C4-2B (cell line): ENCODE measurements at regions not wholly inside any gene's neighbourhood (a gene's known extent, or its start where the extent isn't known, plus 50 kb on each side); places are given as distances from the start of the nearest gene placed in this dataset.

Experiments used
- CTCF ChIP-seq: fragments of 450-650 bp; conservative IDR thresholded peaks from 2 replicates; pipeline ENCODE4 v1.5.1; 2017; ENCODE audit warnings: mild to moderate bottlenecking
- ZFX ChIP-seq: fragments of 450-650 bp; IDR thresholded peaks from 2 replicates; pipeline ENCODE4 v1.6.1; 2017

DNA sequence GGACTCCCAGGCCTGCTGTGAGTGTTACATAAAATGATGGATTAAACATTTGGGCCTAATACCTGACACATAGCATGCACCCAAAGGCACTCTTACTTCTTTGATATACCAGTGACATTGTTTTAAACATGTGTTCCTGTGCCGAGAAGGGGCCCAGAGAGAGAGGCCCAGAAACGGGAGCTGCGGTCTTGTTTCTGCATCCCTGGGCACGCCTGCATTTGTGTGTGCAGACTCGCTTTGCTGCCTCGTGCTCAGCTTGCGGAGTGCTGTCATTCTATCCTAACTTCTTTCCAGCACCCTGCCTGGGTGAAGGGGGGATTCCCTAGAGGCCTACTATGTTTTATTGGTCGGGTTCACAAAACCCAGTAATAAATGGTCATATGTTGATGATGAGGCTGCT lies 666.2 kb upstream of the HS6ST1 start:
- TF ChIP-seq CTCF (no peak), ZFX (no peak)
